Amygdala (tissue), 56 donors: ENCODE measurements at regions not wholly inside any gene's neighbourhood (a gene's known extent, or its start where the extent isn't known, plus 50 kb on each side); places are given as distances from the start of the nearest gene placed in this dataset.

ENCODE experiments used
- DNase-seq, 56 donors: peaks; one replicate each; lab custom pipeline; 2025; lab: John Stamatoyannopoulos, UW

DNA sequence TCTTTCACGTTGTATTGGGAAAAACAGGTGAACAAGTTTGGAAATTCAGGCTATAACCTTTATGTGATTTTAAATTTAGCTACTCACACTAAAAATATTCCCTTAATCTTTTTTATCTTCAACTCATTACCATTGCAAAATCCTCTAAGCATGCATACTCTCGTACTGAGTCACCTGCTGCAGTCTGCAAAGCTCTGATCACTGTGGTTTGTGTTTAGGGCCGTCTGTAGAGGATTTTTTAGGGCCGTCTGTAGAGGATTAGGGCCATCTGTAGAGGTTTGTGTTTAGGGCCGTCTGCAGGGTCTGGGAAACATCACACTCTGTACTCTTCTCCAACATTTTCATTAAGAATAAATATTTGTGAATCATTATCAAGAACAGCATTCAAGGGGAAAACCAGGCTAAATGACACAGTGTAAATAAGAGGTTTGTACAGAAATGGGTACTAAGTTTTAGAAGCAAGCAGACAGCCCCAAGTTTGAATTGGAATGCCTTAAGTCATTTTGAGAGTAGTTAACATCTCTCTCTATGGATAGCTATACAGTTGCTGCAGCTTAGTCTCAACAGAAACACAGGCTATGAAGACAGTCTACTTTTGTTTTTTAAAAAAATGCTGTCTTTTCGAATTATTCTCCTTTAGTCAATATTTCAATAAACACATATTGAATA is 155.0 kb upstream of the TSLP start:
- no peak for DNase-seq

DNA sequence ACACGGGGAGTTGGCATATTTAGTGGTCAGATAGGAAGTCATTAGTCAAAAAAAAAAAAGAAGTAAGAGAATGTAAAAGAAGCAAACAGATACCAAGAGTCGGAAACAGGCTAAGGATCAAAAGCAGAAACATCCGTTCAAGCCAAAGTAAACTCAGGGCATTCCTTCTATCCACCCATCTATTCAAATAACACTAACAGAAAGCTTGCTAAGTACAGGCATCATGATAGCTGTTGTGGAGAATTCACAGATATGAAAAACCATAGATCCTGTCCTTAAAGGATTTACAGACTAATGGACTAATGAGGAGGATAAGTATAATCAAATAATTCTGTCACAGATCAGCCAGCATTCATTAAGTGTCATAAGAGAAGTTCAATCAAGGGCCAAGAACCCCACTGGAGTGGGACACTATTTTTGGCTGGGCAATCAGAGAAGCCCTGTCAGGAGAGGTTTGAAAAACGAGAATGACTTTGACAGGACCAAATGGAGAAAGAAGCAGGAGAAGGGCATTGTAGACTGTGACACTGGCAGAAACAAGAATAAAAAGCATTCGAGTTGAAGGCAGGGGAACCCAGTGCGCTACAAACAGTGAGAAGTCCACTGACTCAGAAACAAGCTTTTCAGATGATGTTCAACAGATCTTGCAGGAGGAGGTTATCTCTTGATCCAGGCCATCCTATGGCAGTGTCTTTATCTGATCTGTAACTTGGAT is 154.2 kb upstream of the TSLP start:
- no peak for DNase-seq

DNA sequence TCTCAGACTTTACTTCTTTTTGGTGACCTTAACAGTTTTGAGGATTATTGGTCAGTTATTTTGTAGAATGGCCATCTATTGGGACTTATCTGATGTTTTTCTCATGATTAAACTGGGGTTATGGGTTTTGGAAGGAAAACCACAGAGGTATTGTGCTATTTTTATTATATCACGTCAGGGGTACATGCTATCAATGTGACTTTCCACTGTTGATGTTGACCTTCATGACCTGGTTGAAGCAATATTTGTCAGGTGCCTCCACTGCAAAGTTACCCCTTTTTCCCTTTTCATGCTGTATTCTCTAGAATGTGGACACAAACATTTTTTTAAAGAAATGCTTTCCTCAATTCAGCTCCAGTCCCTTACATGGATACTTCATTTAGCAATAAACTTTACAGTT is 152.8 kb upstream of the TSLP start:
- no peak for DNase-seq

DNA sequence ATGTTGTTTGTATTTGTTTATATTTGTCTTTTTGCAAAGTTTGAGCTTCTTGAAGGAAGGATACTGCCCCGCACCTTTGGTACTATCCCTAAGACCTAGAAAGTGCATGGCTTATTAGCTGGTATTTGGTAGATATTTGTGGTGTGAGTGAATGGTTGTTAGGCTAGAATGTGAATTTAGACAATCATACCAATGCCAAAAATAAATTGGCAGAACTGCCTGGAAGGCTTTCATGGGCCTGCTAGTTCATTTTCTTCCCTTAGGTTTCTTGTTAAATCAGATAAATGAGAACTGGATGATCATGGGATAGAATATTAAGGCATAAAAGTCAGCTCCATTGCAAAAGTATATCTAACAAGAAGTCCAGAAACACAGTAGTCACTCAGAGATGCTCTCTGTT is 147.5 kb upstream of the TSLP start:
- DNase-seq, result no peak

DNA sequence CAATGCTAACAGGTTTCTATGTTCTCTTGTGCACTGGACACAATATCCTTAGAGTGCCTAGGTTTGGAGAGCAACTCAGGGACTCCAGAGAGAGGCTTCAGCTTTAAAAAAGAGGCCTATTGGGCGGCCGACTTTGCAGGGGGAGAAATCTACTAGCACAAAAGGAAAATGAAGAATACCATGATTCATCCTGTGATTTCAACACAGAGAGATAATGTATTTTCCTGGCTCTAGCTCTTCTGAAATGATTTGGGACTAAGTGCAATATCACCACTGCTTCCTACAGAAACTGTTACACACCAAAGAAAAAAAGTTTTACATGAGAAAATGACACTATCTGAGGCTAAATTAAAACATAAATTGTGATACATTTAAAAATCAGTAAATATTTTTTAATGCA is 146.1 kb upstream of the TSLP start:
- no peak for DNase-seq

DNA sequence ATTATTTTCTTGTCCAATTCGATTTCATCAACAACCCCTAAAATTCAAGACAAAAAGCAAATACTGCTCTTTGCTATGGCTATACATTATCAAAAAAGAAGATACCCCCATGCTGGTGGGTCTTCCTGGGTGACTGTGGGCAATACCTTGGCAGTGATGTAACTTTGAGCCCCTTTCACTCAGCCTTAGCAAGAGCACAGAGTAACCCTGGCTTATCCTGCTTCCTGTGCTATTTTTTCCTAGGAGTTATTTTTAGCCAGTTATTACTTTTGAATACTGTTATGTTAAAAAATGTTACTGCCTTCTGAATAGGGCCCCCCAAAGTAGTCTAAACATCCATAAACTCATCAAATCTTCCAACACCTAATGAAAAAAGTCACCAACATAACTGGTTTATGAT is 145.6 kb upstream of the TSLP start:
- DNase-seq, result no peak

DNA sequence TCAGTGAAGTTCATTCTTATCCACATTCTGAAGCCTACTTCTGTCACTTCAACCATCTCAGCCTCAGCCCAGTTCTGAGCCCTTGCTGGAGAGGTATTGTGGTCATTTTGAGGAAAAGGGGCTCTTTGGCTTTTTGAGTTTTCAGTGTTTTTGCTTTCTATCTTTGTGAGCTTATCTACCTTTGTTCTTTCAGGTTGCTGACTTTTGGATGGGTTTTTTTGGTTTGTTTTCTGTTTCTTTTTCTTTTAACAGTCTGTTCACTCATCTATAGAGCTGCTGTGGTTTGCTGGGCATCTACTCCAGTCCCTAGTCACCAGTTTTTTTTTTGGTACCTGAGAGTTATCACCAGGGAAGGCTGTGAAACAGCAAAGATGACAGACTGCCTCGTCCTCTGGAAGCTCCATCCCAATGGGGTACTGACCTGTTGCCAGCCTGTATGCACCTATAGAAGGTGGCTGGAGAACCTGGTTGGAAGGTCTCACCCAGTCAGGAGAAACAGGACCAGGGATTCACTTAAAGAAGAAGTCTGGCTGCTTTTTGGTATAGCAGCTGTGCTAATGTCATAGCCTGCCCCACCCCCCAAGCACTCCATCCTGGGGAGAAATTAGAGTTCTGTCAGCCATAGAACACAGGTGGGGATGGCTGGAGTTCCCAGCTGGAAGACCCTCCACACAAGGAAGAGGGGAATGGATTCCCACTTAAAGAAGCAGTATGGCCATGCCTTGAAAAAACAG is 138.6 kb upstream of the TSLP start:
- no peak for DNase-seq

DNA sequence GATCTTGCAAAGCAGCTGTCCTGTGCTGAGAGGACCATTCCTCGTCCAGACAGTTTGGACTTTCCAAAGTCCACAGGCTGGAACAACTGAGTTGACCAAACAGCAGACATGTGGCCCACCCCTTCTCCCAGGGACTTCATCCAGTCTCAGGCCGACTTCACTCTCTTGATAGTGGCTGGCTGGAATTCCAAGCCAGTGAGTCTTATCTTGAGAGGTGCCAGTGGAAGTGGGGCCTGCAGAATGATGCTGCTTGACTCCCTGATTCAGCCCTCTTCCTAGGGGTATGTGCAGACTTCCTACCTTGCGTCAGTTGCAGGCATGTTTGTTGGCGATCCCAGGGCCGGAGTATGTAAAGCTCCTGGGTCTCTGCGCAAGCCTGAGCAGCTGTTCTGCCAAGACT is 131.4 kb upstream of the TSLP start:
- no peak for DNase-seq

DNA sequence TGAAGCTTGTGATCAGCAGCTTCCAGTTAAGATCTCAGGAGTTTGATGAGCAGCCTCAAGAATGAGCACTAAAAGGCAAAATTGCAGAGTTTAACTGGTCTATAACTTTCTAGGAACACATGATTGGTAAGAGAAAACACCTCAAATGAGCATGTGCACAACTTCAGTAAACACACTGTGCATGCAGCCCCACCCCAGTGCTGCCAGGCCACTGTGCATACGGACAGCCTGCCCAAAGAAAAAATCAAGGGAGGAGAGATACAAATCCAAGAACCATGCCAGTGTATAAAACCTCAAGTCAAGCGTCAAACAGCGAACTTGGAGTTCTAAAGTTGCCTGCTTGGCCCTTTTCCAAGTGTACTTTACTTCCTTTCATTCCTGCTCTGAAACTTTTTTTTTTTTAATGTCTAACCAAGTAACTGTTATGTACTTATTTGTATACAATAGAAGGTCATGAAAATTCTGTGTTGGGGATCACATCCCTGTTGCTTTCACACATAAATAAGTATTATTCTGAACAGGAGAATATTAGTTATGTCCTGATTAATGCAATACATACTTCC is 125.6 kb upstream of the TSLP start:
- no peak for DNase-seq

DNA sequence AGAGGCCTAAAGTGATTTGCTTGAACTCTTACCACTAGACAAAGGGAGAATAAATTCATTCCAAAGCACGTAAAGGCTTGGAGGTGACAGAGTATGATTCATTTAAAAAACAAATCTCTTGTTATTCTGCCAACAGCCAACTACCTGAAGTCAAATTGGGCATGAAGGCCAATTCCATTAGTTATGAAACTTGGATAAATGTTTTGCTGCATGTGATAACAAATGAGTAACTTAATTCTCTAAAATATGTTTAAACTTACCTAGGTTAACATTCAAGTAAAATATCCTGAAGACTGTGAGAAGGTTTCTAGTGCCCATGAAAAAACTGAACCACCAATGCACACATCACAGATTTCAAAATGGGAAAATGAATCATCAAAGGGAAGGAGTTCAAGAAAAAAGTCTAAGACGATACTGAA is 120.1 kb upstream of the TSLP start:
- no peak for DNase-seq

DNA sequence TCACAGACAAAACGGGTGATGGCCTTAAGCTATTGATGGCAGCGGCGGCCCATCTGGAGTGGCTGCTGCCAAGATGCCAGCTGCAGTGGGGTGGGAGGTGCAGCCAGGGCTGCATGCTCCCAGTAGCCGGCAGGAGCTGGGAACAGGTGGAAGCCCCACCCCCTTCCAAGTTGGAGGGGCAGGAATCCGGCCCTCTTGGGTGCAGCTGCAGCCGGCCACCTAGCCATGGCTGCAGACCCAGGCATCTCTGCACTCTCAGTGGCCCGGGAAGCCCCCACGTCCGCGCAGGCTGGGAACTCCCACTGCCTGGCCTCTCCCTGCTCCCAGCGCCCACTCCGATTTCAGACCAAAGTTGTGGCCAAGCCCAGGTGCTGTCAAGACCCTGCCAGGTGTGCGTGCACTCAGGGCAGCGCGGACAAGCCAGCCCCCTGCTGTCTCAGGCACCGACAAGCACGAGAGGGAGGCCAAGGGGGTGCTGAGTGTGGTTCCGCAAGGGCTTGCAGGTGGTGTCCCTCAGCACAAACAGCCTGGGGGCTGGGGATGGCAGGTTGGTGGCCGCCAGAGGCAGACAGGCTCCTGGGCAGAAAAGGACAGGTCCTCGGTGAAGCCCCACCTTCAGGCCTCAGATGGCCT is 115.1 kb upstream of the TSLP start:
- no peak for DNase-seq

DNA sequence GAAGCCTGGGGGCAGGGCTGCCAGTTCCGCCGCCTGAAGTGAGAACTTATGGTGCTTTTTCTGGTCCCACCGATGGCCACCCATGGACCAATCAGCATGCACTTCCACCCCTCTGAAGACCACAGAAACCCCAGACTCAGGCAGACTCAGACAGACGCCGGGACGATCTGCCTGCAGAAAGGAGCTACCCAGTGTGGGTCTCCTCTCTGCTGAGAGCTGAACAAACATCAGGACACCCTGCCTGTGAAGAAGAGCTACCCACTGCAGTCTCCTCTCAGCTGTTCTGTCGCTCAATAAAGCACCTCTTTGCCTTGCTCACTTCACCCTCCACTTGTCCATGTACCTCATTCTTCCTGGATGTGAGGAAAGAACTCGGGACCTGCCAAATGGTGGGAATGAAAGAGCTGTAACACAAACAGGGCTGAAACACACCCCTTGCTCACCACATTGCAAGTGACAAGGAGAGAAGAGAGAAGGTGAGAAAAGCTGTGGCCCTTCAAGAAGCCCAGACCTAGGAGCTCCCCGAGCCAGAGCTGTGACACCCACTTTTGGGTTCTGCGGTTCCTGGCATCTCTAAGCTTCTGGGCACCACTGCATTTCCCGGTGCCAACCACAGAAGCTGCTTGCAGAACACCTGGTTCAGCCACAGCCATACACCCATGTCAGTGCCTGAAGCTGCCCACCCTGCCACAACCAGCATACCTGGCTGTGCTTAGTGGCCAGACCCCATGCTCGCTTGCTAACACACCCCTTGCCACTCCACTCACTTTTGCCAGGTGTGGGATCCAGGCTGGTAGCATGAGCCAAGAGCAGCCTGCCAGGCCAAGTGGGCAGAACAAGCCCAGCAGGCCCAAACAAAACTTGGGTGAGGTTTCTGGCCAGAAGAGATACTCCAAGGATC is 114.3 kb upstream of the TSLP start:
- DNase-seq, result no peak

DNA sequence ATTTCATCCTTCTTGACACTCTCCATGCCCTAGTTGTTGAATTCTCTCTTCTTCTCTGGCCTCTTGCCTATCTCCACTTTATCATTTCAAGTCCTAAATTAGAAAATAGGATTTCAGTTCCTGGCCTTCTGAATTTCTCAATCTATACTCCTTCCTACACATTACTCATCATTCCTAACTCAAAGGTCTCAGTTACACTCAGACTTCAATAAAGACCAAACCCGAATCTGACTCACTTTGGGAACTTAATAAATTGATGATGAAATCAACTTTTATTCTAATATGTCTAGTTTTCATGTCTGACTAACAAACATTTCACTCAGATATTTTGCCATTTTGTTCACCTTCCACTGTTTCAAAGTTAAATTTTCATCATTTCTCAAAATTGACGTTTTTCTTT is 113.6 kb upstream of the TSLP start:
- DNase-seq, result no peak

DNA sequence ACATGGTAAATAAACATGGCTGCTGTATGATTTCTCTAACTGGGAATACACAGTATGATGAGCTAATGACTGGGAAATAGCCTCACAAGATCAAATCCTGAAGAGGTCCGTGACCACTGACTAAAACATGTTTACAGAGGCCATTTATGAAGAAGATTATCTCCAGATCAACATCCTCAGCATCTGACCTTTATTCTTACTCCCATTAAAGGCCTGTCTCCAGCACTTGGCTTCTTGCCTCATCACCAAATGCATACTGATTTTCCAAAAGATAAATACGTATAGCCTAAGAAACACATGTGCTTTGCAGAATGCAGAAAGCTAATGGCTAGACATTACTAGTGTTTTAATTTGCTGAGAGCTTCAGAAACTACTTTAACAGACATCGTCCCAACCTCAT is 108.0 kb upstream of the TSLP start:
- DNase-seq, result no peak

DNA sequence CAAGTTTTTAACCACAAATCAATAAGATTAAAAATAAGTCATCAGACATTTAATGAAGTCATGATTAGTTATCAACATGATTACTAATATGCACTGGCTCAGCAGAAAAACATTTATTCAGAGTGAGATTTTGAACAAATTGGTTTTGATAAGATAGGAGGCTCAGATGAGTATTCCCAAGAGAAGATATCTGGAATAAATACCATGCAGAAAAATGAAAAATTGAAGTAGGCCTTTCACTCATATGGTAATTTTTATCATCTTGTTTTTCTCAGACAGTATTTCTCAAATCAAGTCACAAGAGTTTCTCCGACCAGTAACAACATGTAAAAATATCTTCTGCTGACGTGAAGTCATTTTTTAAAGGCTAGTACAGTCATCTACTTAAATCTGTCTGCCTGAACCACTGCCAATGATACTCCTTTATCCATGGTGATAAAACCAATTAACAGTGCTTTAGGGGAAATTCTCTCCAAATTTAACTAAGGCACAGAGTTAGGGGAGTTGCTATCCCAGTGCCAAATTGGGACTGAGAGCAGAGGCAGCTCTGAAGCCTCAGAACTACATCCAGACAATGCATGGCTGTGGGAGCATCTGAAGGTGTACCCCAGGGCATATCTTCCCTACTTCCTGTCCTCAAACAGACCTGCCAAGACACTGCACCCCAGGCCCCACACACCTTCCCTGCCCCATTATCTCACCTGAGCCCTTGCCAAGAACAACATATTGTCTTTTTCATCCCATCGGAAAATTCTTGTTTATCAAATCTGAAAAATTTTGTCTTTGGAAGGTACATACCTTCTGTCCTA is 105.5 kb upstream of the TSLP start:
- no peak for DNase-seq

DNA sequence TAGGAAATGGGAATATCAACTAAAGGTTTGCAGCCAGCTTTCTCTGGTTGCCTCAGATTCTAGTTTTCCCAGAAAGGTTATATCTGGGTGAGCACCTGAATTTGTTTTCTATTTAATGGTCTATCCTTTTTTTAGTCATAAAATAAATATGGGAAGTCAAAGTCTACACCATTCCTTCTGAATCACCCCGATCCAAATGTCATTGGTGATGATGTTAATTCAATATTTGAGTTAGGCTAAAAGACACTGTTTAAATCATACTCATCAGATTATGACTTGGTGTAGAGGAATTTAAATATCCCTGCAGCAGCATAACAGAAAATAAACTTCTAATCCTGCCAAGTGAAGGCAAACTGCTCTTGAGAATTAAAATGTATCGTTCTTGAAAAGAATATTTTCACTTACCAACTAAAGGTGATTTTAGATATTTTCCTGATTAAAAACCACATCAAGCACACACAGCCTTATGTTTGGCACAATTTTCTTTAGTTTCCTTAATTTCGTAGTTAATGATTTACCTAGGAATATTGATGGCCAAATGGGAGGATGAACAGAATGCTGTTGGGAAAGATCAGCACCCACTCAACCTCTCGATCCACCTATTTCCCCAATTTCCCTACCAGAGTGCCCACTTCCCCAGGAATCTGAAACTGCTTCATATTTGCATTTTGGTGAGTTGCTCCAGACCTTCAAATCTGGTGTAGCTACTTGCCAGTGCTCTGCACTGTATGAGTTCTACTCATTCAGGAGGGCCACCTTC is 103.1 kb upstream of the TSLP start:
- DNase-seq, result no peak

DNA sequence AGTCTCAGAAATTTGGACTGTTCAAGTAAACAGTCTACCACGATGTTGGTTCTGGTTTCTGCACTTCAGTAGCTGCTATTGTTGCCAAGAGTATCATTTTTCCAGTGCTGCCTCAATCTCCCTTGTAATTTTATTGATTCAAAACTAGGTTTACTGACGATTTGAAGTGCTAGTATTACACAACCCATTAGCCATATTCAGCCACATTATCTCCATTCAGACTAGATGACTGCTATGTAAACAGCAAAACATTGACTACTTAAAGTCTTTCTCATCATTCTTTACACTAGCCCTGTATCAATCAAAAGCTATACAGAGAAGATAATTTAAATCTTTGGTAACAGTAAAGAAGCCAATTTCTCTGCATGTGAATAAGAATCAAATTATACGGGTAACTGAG is 102.0 kb upstream of the TSLP start:
- no peak for DNase-seq

DNA sequence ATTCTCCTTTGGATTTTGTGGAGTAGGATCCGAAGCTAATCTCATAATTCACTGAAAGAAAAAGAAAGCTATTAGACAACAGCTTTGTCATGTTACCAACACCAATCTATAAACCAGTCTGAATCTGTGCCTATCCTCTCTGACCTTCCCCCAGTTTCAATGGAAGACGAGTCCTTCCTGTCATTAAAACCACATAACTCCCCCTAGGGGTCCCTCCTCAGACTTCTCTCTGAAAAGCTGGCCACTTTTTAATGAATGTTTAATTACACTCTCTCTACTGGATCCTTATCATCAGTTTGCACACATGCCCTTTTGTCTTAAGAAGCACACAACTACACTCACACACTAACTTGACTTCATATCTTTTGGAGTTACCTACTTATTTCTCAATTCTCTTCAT is 98.0 kb upstream of the TSLP start:
- DNase-seq, result no peak
